ENCODE measurements at regions not wholly inside any gene's neighbourhood (a gene's known extent, or its start where the extent isn't known, plus 50 kb on each side); places are given as distances from the start of the nearest gene placed in this dataset.

DNA sequence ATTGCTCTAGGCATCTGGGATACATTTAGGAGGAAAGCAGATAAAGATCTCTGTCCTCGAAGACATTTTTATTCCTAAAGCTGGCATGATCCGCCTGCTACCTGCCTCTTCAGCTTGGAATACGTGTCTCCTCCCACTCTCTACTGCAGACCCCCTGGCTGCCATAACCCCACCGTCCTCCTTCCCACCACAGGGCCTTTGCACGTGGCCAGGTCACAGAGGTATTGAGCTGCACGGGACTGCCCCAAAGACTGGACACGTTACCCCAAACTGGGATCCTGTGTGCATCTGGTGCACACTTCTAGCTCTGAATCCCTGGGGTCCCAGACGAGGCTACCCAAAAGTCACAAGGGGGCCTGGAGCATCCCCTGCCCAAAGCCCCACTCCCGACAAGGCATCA lies 351.2 kb upstream of the EEF2KMT start:
- no peak for TF ChIP-seq BACH2 (CRISPR knock-in tag; IDR thresholded peaks at IDR 0.05; ENCODE audit: borderline replicate concordance)
- TF ChIP-seq ZNF70 (CRISPR knock-in tag; IDR thresholded peaks at IDR 0.05) = no peak
- TF ChIP-seq RARB (CRISPR knock-in tag; IDR thresholded peaks at IDR 0.05) = no peak
- no peak for TF ChIP-seq PATZ1 (CRISPR knock-in tag; IDR thresholded peaks at IDR 0.05; ENCODE audit: borderline replicate concordance)
- no peak for TF ChIP-seq CREB5 (CRISPR knock-in tag; IDR thresholded peaks at IDR 0.05; ENCODE audit: low read depth)
- TF ChIP-seq OSR1 (CRISPR knock-in tag; IDR thresholded peaks at IDR 0.05) = no peak
- no peak for TF ChIP-seq POU6F1 (CRISPR knock-in tag; IDR thresholded peaks at IDR 0.05; ENCODE audit: borderline replicate concordance, low read depth)
- TF ChIP-seq TCF4 (CRISPR knock-in tag; IDR thresholded peaks at IDR 0.05; ENCODE audit: borderline replicate concordance) = no peak
- no peak for TF ChIP-seq CSDC2 (CRISPR knock-in tag; IDR thresholded peaks at IDR 0.05)

Data from SK-N-SH treated with all-trans-retinoic acid at 6 μM for 48 hours (cell line).